GM12891 (cell line): ENCODE measurements at regions not wholly inside any gene's neighbourhood (a gene's known extent, or its start where the extent isn't known, plus 50 kb on each side); places are given as distances from the start of the nearest gene placed in this dataset.

Source experiments
- DNase-seq: peaks from one replicate; pipeline ENCODE4 v3.0.0; 2011; ENCODE audit warnings: low spot score; ENCODE audit not compliant: insufficient read length
- FAIRE-seq: peaks from 2 replicates; lab custom pipeline; 2011; peaks lifted over from hg19 to GRCh38; lab: Jason Lieb, UNC
- PAX5 ChIP-seq: IDR thresholded peaks from 2 replicates; pipeline ENCODE4 v1.6.1; 2011; ENCODE audit warnings: low read length, moderate library complexity, mild to moderate bottlenecking; ENCODE audit not compliant: insufficient read depth, severe bottlenecking
- POLR2A ChIP-seq: IDR thresholded peaks from 2 replicates; pipeline ENCODE4 v1.6.1; 2011; ENCODE audit warnings: low read depth, low read length, control low read depth
- POLR2AphosphoS5 ChIP-seq: IDR thresholded peaks from 2 replicates; pipeline ENCODE4 v1.6.1; 2011; ENCODE audit warnings: low read depth, low read length, control low read depth
- POU2F2 ChIP-seq: IDR thresholded peaks from 2 replicates; pipeline ENCODE4 v1.6.1; 2011; ENCODE audit warnings: low read depth, mild to moderate bottlenecking, control low read depth, low read length, moderate library complexity
- SPI1 ChIP-seq: IDR thresholded peaks from 2 replicates; pipeline ENCODE4 v1.6.1; 2011; ENCODE audit warnings: low read depth, low read length, control low read depth
- TAF1 ChIP-seq: IDR thresholded peaks from 2 replicates; pipeline ENCODE4 v1.6.1; 2011; ENCODE audit warnings: low read depth, low read length, control low read depth

- FAIRE-seq (no peak), DNase-seq (no peak)
Observed at GRCh38 chr5:3789519-3790193, 194.0 kb downstream of the IRX1 start.

GRCh38 chr5:3793162-3793561 is 197.5 kb downstream of the IRX1 start:
- TF ChIP-seq POU2F2 = no peak
- TF ChIP-seq PAX5 = no peak
- no peak for TF ChIP-seq TAF1
- no peak for TF ChIP-seq POLR2AphosphoS5
- TF ChIP-seq POLR2A = no peak
- TF ChIP-seq SPI1 = no peak
- DNase-seq = no peak
- FAIRE-seq = no peak

More at GRCh38 chr5:3789519-3790193, 194.0 kb downstream of the IRX1 start:
- TF ChIP-seq TAF1 = no peak
- no peak for TF ChIP-seq POLR2A
- no peak for TF ChIP-seq PAX5
- no peak for TF ChIP-seq POLR2AphosphoS5
- no peak for TF ChIP-seq SPI1
- no peak for TF ChIP-seq POU2F2

GRCh38 chr5:3794611-3795010 is 199.0 kb downstream of the IRX1 start:
- TF ChIP-seq TAF1 (no peak), POU2F2 (no peak), POLR2AphosphoS5 (no peak), SPI1 (no peak), PAX5 (no peak), POLR2A (no peak)
- FAIRE-seq = no peak
- no peak for DNase-seq

GRCh38 chr5:3796736-3797135 is 201.1 kb downstream of the IRX1 start:
- FAIRE-seq (no peak), DNase-seq (no peak)
- TF ChIP-seq PAX5 = no peak
- no peak for TF ChIP-seq POLR2AphosphoS5
- no peak for TF ChIP-seq POU2F2
- TF ChIP-seq POLR2A = no peak
- TF ChIP-seq TAF1 = no peak
- no peak for TF ChIP-seq SPI1

GRCh38 chr5:3801967-3802366 is 206.3 kb downstream of the IRX1 start:
- FAIRE-seq = no peak
- no peak for TF ChIP-seq POLR2A

GRCh38 chr5:3809455-3809854 is 213.8 kb downstream of the IRX1 start:
- no peak for FAIRE-seq

More at GRCh38 chr5:3801967-3802366, 206.3 kb downstream of the IRX1 start:
- DNase-seq = no peak

GRCh38 chr5:3811116-3811515 is 215.5 kb downstream of the IRX1 start:
- TF ChIP-seq PAX5 (no peak), TAF1 (no peak)
- FAIRE-seq (no peak), DNase-seq (no peak)

More at GRCh38 chr5:3809455-3809854, 213.8 kb downstream of the IRX1 start:
- TF ChIP-seq SPI1 (no peak), POLR2AphosphoS5 (no peak), POU2F2 (no peak), POLR2A (no peak), TAF1 (no peak), PAX5 (no peak)
- DNase-seq = no peak

GRCh38 chr5:3818624-3819023 is 223.0 kb downstream of the IRX1 start:
- DNase-seq (no peak), FAIRE-seq (no peak)
- no peak for TF ChIP-seq POLR2AphosphoS5
- TF ChIP-seq SPI1 = no peak
- no peak for TF ChIP-seq PAX5
- no peak for TF ChIP-seq POLR2A

GRCh38 chr5:3825531-3826451 is 230.2 kb downstream of the IRX1 start:
- TF ChIP-seq POU2F2 = no peak
- TF ChIP-seq SPI1 = no peak
- no peak for TF ChIP-seq PAX5
- TF ChIP-seq POLR2A = no peak
- no peak for TF ChIP-seq POLR2AphosphoS5
- TF ChIP-seq TAF1 = no peak
- DNase-seq (no peak), FAIRE-seq (no peak)

- DNase-seq = no peak
- no peak for FAIRE-seq
- TF ChIP-seq PAX5 (no peak), POU2F2 (no peak), POLR2A (no peak), POLR2AphosphoS5 (no peak), SPI1 (no peak), TAF1 (no peak)
Observed at GRCh38 chr5:3827624-3828023, 232.0 kb downstream of the IRX1 start.
